H1 (cell line): ENCODE measurements at regions not wholly inside any gene's neighbourhood (a gene's known extent, or its start where the extent isn't known, plus 50 kb on each side); places are given as distances from the start of the nearest gene placed in this dataset.

Experiments
- CTCF ChIA-PET: fragments of 300-600 bp; sonication (Branson Sonifier 250); formaldehyde crosslinking; loops from one replicate; lab custom pipeline; 2021; ENCODE audit not compliant: partially characterized antibody; lab: Charles Lee
- POLR2A ChIA-PET: fragments of 300-600 bp; sonication (Branson Sonifier 250); formaldehyde crosslinking; loops from one replicate; lab custom pipeline; 2021; ENCODE audit warnings: inconsistent platforms; ENCODE audit not compliant: partially characterized antibody; lab: Charles Lee
- DNase-seq, 2 experiments: peaks; one replicate each; pipeline versions ENCODE4 v3.0.0 to v3.0.0-alpha.2; 2010 to 2022; ENCODE audit warnings: low spot score in 2 of 2, low read depth in 1 of 2, mixed read lengths in 1 of 2
- FAIRE-seq: peaks from 2 replicates; lab custom pipeline; 2011; peaks lifted over from hg19 to GRCh38; lab: Jason Lieb, UNC
- H2AFZ ChIP-seq: 2 replicates; pipeline ENCODE4 v1.8.1; 2012; ENCODE audit warnings: low read length, inconsistent platforms
- H2AK5ac ChIP-seq: 2 replicates; pipeline ENCODE4 v1.6.1; 2013; ENCODE audit warnings: low read depth, low read length
- H2BK120ac ChIP-seq: replicated peaks from 2 replicates; pipeline ENCODE3; 2013; ENCODE audit warnings: low read depth, low read length, inconsistent platforms
- H2BK12ac ChIP-seq: 2 replicates; pipeline ENCODE4 v1.6.1; 2013; ENCODE audit warnings: low read depth, low read length
- H2BK15ac ChIP-seq: 2 replicates; pipeline ENCODE4 v1.6.1; 2013; ENCODE audit warnings: low read length
- H2BK20ac ChIP-seq: 2 replicates; pipeline ENCODE4 v1.6.1; 2013; ENCODE audit warnings: low read length
- H2BK5ac ChIP-seq: 2 replicates; pipeline ENCODE4 v1.6.1; 2013; ENCODE audit warnings: low read depth, low read length
- H3K14ac ChIP-seq: 2 replicates; pipeline ENCODE4 v1.6.1; 2013; ENCODE audit warnings: inconsistent platforms; ENCODE audit not compliant: insufficient read length
- H3K18ac ChIP-seq: 2 replicates; pipeline ENCODE4 v1.6.1; 2013; ENCODE audit warnings: low read length; ENCODE audit errors: extremely low read depth
- H3K23ac ChIP-seq: 2 replicates; pipeline ENCODE4 v1.6.1; 2013; ENCODE audit warnings: inconsistent platforms; ENCODE audit not compliant: insufficient read length
- H3K23me2 ChIP-seq: 2 replicates; pipeline ENCODE4 v1.6.1; 2013; ENCODE audit warnings: low read depth, low read length
- H3K27ac ChIP-seq: 2 replicates; pipeline ENCODE4 v1.6.1; 2011; ENCODE audit warnings: low read depth, low read length, inconsistent platforms
- H3K27me3 ChIP-seq, 4 experiments: replicated peaks in 1 of 4; 1 replicate in 1 of 4; 2 replicates in 3 of 4; pipeline versions ENCODE4 v1.6.1 to v1.8.1; 2011 to 2013; ENCODE audit warnings: low read length in 3 of 4, mild to moderate bottlenecking in 3 of 4, inconsistent platforms in 2 of 4, mixed read lengths in 2 of 4, moderate library complexity in 1 of 4; ENCODE audit not compliant: control insufficient read depth in 3 of 4, insufficient read depth in 3 of 4; ENCODE audit errors: extremely low read depth in 1 of 4
- H3K36me3 ChIP-seq, 4 experiments: 2 replicates each; pipeline versions ENCODE4 v1.6.1 to v1.8.1; 2011 to 2013; ENCODE audit warnings: mild to moderate bottlenecking in 4 of 4, low read length in 3 of 4, moderate library complexity in 2 of 4, control low read depth in 1 of 4, inconsistent platforms in 1 of 4; ENCODE audit not compliant: insufficient read depth in 4 of 4, control insufficient read depth in 2 of 4
- H3K4ac ChIP-seq: replicated peaks from 2 replicates; pipeline ENCODE3; 2013; ENCODE audit warnings: low read length, low read depth, mixed read lengths, inconsistent platforms; ENCODE audit not compliant: insufficient read length
- H3K4me1 ChIP-seq, 4 experiments: replicated peaks in 1 of 4; 1 replicate in 1 of 4; 2 replicates in 3 of 4; pipeline versions ENCODE4 v1.6.1 to v1.8.1; 2011 to 2013; ENCODE audit warnings: low read length in 3 of 4, inconsistent platforms in 2 of 4, mixed read lengths in 1 of 4; ENCODE audit not compliant: insufficient read depth in 4 of 4, control insufficient read depth in 3 of 4
- H3K4me2 ChIP-seq, 2 experiments: 2 replicates each; pipeline versions ENCODE4 v1.6.1 to v1.8.1; 2011 to 2013; ENCODE audit warnings: low read depth in 2 of 2, low read length in 2 of 2, control low read depth in 1 of 2, inconsistent platforms in 1 of 2, mild to moderate bottlenecking in 1 of 2; ENCODE audit not compliant: insufficient read depth in 1 of 2
- H3K4me3 ChIP-seq, 4 experiments: fragments of 200-600, 300-600 bp in 1 of 4; sonication (generic), shearing (Covaris generic), sonication (Bioruptor Twin) in 1 of 4; 2 replicates each; pipeline versions ENCODE4 v1.5.1 to v1.8.1; 2011 to 2016; ENCODE audit warnings: low read length in 4 of 4, low read depth in 3 of 4, control low read depth in 2 of 4, inconsistent platforms in 2 of 4, mild to moderate bottlenecking in 2 of 4, mixed read lengths in 1 of 4, moderate library complexity in 1 of 4; ENCODE audit not compliant: insufficient read depth in 2 of 4; ENCODE audit errors: extremely low read depth in 1 of 4
- H3K56ac ChIP-seq: replicated peaks from 2 replicates; pipeline ENCODE3; 2013; ENCODE audit warnings: low read depth, mild to moderate bottlenecking, mixed read lengths, low read length, inconsistent platforms; ENCODE audit not compliant: insufficient read length
- H3K79me1 ChIP-seq: 2 replicates; pipeline ENCODE4 v1.6.1; 2013; ENCODE audit warnings: low read depth, low read length, control low read depth
- H3K79me2 ChIP-seq, 2 experiments: 2 replicates each; pipeline versions ENCODE4 v1.6.1 to v1.8.1; 2012 to 2013; ENCODE audit warnings: low read length in 2 of 2, mild to moderate bottlenecking in 2 of 2, inconsistent platforms in 1 of 2; ENCODE audit not compliant: insufficient read depth in 2 of 2, control insufficient read depth in 1 of 2
- H3K9ac ChIP-seq, 4 experiments: replicated peaks in 1 of 4; 1 replicate in 1 of 4; 2 replicates in 3 of 4; pipeline versions ENCODE4 v1.6.1 to v1.8.1; 2011 to 2013; ENCODE audit warnings: low read depth in 3 of 4, low read length in 3 of 4, control low read depth in 2 of 4, mild to moderate bottlenecking in 2 of 4, moderate library complexity in 2 of 4, inconsistent platforms in 1 of 4; ENCODE audit errors: extremely low read depth in 1 of 4
- H3K9me3 ChIP-seq, 2 experiments: 2 replicates each; pipeline versions ENCODE4 v1.6.1 to v1.8.1; 2012 to 2013; ENCODE audit warnings: mild to moderate bottlenecking in 2 of 2, moderate library complexity in 2 of 2, control low read depth in 1 of 2, inconsistent platforms in 1 of 2, low read depth in 1 of 2, low read length in 1 of 2, mixed read lengths in 1 of 2; ENCODE audit not compliant: insufficient read depth in 2 of 2
- H4K20me1 ChIP-seq, 2 experiments: replicated peaks in 1 of 2; 2 replicates each; pipeline versions ENCODE3 to v1.8.1; 2011 to 2013; ENCODE audit warnings: inconsistent platforms in 2 of 2, low read length in 2 of 2, mild to moderate bottlenecking in 1 of 2; ENCODE audit not compliant: insufficient read depth in 2 of 2, control insufficient read depth in 1 of 2
- H4K5ac ChIP-seq: 2 replicates; pipeline ENCODE4 v1.6.1; 2013; ENCODE audit warnings: low read length, low read depth, mixed read lengths, inconsistent platforms; ENCODE audit not compliant: insufficient read length
- H4K8ac ChIP-seq: 2 replicates; pipeline ENCODE4 v1.8.0; 2013; ENCODE audit warnings: mild to moderate bottlenecking, moderate library complexity, low read length, inconsistent platforms; ENCODE audit not compliant: insufficient read depth; ENCODE audit errors: extremely low read depth
- H4K91ac ChIP-seq: replicated peaks from 2 replicates; pipeline ENCODE3; 2013; ENCODE audit warnings: low read length, mixed read lengths, inconsistent platforms; ENCODE audit not compliant: insufficient read length
- CTCF ChIP-seq, 3 experiments: IDR thresholded peaks; 1 replicate in 2 of 3; 2 replicates in 1 of 3; pipeline versions ENCODE4 v1.5.1 to v1.6.1; 2011; ENCODE audit warnings: low read length in 3 of 3, mild to moderate bottlenecking in 3 of 3, inconsistent platforms in 2 of 3, low read depth in 1 of 3, moderate library complexity in 1 of 3; ENCODE audit not compliant: insufficient read depth in 1 of 3; ENCODE audit errors: control extremely low read depth in 1 of 3
- RAD21 ChIP-seq, 2 experiments: IDR thresholded peaks in 1 of 2; conservative IDR thresholded peaks in 1 of 2; 2 replicates each; pipeline ENCODE4 v1.6.1; 2011; ENCODE audit warnings: low read depth in 2 of 2, low read length in 2 of 2, improper control_type of control experiment in 1 of 2, inconsistent platforms in 1 of 2, mild to moderate bottlenecking in 1 of 2, moderate library complexity in 1 of 2
- RBBP5 ChIP-seq: IDR thresholded peaks from 2 replicates; pipeline ENCODE4 v1.7.1; 2012; ENCODE audit warnings: low read depth, mild to moderate bottlenecking, inconsistent platforms, low read length, moderate library complexity, borderline replicate concordance
- TEAD4 ChIP-seq: IDR thresholded peaks from 2 replicates; pipeline ENCODE4 v1.6.1; 2012; ENCODE audit warnings: low read depth, low read length, inconsistent platforms, mixed read lengths
- WGBS, 2 experiments: shearing (Covaris generic) in 1 of 2; methylation state at CpG; one replicate each; pipeline versions ENCODE4 v1.1.6 to v1.1.7; 2013 to 2015; ENCODE audit warnings: low lambda C conversion rate in 2 of 2, mixed read lengths in 2 of 2, inconsistent platforms in 1 of 2, low coverage in 1 of 2, missing lambda C conversion rate in 1 of 2; ENCODE audit not compliant: insufficient replicate concordance in 2 of 2, insufficient coverage in 1 of 2, insufficient read length in 1 of 2; ENCODE audit errors: extremely low coverage in 1 of 2, missing lambda C conversion rate in 1 of 2; 5-methylcytosine and 5-hydroxymethylcytosine counted together

GRCh38 chr7:33673029-33673700, 232.2 kb upstream of the BMPER start:
- Histone ChIP-seq H3K9me3 (no peaks in the 10 kb centered on the region), H4K8ac (no peak overlapping the region), H3K18ac (no peak overlapping the region), H3K27me3 (no peaks in the 10 kb centered on the region), H3K4me3 (no peak overlapping the region), H3K14ac (no peak overlapping the region), H2BK5ac (no peak overlapping the region), H3K27ac (no peak overlapping the region), H3K56ac (no peak overlapping the region), H4K5ac (no peak overlapping the region), H3K4ac (no peak overlapping the region), H3K4me1 (peaks cover 0 to 15% (median 6%) of the 10 kb centered on the region in 4 experiments; a peak in 6 of 7 replicates), H3K23me2 (no peaks in the 10 kb centered on the region), H2BK120ac (no peak overlapping the region), H2AK5ac (no peak overlapping the region), H2BK12ac (no peak overlapping the region; the same call in 1 of the 2 replicates), H3K36me3 (no peaks in the 10 kb centered on the region), H3K4me2 (no peak overlapping the region), H3K9ac (no peak overlapping the region), H3K79me1 (no peaks in the 10 kb centered on the region), H3K79me2 (no peaks in the 10 kb centered on the region), H2AFZ (no peak overlapping the region), H2BK20ac (no peak overlapping the region), H4K91ac (no peak overlapping the region), H4K20me1 (no peaks in the 10 kb centered on the region), H2BK15ac (no peak overlapping the region), H3K23ac (no peak overlapping the region)
- TF ChIP-seq RAD21 (IDR thresholded peaks at IDR 0.05 in 1 of 2, conservative IDR thresholded peaks at IDR 0.05 in 1 of 2; ENCODE audit: low read depth in 2 of 2, low read length in 2 of 2) (peak; percentile 44 to 51), TEAD4 (peak; percentile 95), RBBP5 (no peak), CTCF (IDR thresholded peaks at IDR 0.05; ENCODE audit: control extremely low read depth in 1 of 3, insufficient read depth in 1 of 3, low read depth in 1 of 3, low read length in 3 of 3) (peak; percentile 17 to 69 (median 59))
- 79% methylated on average over 4 of the region's 4 CpGs; no CpG with 5 or more reads in 1 of the 2 experiments for WGBS, 2 experiments
- DNase-seq = no peak
- ChIA-PET POLR2A (no interaction called here), CTCF (interaction anchor here (0.6 to 4.0 kb wide), 27 partner anchors 9 to 260 kb away, joined by 3 to 24 read pairs (median 4); no protein-coding TSS in a partner anchor)
- peak; percentile 79 for FAIRE-seq
